HG03280 (cell line): ENCODE measurements at regions not wholly inside any gene's neighbourhood (a gene's known extent, or its start where the extent isn't known, plus 50 kb on each side); places are given as distances from the start of the nearest gene placed in this dataset.

Experiments used
- ATAC-seq: cut with Tn5 transposase; IDR thresholded peaks from one replicate; pipeline ENCODE4 v1.9.1; 2021; ENCODE audit warnings: mild to moderate bottlenecking, moderate library complexity; ENCODE audit not compliant: unreplicated experiment

DNA sequence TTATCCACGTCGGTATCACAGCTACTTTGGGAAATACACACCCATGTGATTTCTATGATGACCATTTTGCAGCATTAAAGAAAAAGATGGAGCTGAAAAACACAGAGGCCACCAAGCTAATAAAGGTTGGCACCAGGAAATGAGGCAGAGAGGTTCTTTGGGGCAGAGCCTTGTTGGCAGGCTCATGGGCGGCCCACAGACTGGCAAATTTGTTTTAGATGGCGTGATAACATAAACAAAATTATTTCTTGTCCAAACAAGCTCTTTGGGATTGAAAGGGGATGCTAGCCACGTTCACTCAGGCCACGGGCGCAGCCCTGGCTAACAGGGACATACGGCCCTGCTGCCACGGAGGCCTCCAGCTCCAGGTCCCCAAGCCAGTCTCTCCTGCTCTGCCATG lies 135.9 kb upstream of the ZMIZ1 start:
- no peak for ATAC-seq

DNA sequence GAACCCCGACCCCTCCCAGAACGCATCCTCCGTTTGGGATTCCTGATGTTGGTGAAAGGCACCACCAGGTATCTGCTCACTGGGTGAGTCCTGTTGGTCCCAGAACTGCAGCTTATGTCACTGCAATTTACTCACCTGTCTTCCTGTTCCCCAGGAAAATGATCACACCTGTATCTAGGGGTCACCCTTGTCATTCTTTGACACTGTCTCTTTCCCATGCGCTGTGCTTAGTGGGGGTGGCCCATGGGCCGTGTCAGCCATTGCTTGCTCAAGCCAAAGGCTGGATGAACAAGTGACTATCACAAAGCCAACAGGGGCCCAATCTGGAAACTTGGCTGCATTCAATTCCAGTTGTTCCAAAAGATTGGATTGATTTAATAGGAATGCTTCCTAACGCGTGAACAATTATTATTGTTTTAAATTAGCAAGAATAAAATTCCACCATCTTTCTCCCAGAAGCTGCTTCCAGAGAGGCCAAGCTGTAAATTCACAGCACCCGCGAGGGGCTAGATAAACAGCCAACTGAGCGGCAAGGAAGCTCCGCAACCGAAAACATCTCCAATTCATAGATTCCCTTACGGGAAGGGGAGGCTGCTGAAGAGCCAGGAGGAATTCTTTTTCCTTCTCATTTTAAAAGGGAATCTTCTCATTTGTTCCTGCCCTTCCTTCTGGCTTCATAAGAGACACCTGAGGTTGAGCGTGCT lies 134.8 kb upstream of the ZMIZ1 start:
- ATAC-seq = no peak

DNA sequence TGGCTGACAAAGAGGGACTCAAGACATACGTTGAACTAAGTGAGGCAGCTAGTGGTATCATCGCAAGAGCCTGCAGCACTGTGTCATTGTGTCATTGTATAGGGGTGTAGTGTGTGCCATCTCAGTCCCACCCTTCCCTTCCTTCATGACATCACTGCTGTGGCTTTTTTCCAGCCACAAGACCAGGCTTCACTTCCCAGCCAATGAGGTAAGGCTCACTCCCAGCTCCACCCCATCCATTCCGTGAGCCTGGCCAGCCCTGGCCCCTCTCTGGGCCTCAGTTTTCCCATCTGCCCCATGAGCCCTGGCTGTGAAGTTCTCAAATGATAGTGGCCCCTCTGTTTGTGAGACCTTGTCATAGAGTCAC lies 134.3 kb upstream of the ZMIZ1 start:
- ATAC-seq = no peak

DNA sequence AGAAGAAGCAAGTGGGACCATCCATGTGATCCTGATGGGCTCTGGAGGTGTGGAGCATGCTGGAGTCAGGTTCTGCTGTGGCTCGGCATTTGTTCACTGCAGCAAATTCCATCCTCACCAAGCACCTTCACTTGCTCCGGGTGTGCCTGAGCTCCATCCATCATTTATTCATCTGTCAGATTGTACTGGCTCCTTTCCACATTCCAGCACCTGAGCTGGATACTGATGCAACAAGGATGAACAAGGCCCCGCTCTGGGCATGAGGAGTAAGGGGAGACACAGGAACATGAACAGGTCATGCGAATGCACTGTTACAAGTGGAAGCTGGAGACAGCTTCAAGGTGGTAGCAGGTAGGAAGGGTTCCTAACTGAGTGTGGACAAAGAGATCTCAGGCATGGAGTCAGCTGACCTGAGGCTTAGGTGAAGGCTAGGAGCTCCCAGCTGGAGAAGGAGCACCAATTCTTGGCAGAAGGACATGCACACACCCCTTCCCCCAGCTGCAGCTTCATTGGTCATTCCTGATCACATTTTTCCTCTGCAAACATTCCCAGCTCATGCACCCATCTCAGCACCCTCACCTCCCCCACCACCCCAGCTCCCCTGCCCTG lies 133.7 kb upstream of the ZMIZ1 start:
- no peak for ATAC-seq

DNA sequence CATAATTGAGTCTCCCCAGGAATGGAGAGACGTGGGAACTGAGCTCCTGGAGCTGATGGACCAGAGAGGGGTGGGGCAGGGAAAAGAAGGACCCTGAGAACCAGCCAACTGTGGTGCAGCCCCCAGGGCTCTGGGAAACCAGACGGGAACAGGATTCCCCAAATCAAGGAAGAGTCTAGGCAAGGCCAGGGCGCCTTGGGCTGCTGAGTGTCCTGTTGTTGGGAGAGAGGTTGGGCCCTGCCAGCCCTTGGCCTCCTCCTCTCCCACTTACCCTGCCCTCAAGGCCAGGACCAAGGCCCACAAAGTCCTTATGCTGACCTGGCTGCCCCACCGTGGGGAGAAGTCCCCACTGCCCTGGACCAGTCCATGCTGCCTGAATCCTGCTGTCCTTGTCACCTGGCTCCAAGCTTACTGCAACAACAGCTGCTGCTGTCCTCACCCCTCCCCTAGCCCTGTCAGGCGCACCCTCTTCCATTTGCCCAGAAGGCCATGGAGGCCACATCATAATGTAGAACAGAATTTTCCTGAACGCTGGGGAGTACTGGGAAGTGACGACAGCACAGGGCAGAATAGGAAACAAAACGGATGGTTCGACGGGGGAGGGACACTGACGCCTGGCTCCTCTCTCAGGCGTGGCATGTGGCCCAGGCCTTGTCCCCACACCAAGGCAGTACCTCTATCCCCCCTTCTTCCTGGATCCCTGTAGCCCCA lies 132.9 kb upstream of the ZMIZ1 start:
- no peak for ATAC-seq

DNA sequence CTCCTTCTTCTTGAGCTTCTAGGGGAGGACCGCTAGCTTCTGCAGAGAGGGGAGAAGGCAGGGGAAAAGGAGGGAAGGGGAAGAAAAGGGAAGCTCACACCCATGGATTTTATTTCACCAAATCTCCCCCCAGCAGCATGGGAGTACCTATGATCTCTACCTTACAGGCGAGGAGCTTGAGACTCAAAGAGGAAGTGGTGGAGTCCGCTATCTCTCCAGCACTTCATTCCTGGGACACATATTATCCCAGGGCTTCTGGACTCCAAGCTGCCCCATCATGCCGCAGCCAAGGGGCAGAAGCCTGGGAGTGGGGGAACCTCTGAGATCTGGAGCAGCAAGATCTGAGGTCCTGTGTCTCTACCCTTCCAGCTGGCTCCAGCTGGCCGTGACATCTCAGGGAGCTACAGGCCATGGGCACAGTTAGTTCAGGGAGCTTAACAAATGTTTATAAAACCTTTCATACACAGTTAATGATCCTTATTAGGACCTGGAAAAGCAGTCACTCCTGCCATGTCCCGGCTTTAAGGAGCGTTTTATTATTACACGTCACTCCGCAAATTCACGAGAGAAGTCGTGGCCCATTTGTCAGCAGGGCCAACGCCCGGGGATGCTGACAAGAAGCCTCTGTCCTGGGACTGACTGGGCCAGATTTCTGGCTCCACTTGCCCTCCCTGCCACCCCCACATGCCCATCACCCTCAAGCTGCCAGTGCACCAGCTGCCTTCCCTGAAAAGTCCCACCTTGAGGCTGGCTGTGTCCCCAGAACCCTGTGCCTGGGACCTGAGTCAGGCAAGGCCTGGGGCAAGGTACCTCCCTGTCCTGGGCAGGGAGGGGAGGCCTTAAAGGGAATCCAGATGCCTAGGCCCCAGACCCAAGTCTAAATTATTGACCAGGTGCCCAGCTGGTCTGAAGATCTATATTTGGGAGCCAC lies 132.1 kb upstream of the ZMIZ1 start:
- ATAC-seq = no peak

DNA sequence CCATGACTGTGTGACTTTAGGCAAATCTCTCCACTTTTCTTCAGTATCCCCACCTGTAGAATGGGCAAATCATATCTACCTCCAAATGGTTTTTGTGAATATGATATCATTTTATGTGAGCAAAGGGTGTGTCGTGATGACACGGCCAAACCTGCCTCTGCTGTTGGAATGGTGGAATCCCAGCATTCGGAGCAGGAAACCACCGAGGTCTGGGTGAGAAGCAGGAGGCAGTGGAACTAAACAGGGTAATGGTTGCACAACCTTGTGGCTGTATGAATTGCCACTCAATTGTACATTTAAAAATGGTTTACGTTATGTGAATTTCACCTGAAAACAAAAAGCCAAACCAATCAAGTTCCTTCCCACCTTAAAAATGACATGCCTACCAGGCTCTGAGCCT lies 131.4 kb upstream of the ZMIZ1 start:
- ATAC-seq = no peak

DNA sequence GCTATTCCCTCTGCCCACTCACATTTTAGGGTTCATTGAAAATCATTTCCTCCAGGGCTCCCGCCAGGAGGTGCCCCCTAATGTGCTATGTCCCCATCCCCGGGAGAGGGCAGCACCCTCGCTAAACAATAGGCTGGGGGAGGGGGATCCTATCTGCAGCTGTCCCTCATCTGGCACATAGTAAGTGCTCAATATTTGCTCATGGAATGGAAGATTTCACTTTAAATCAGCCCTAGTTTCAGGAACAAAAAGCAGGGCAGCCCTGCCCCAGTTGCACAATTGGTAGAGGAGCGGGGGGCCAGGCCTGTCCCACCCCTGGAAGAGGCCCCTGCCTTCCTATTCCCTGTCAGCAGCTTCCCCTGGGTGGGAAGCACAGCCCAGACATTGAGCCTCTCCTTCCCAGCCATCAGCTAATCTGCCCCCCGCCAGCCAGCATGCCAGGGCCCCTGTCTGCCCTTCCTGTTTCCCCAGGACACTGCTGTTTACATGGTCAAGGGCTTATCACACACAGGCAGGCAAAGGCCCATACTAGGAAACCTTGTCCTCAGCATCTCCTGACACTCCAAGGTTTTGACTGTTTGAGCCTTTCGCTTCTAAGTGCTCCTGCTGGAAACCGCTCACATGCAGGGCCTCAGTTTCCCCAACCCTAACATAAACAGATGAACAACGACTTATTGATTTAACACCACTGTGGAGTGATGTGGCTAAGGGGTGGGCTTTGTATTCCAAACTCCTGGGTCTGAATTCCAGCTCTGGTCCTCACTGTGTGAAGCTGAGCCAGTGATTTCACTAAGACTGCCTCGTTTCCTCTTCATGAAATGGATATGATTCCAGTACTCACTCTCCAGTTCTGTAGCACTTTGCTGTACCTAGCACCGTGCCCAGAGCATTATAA lies 130.7 kb upstream of the ZMIZ1 start:
- no peak for ATAC-seq

DNA sequence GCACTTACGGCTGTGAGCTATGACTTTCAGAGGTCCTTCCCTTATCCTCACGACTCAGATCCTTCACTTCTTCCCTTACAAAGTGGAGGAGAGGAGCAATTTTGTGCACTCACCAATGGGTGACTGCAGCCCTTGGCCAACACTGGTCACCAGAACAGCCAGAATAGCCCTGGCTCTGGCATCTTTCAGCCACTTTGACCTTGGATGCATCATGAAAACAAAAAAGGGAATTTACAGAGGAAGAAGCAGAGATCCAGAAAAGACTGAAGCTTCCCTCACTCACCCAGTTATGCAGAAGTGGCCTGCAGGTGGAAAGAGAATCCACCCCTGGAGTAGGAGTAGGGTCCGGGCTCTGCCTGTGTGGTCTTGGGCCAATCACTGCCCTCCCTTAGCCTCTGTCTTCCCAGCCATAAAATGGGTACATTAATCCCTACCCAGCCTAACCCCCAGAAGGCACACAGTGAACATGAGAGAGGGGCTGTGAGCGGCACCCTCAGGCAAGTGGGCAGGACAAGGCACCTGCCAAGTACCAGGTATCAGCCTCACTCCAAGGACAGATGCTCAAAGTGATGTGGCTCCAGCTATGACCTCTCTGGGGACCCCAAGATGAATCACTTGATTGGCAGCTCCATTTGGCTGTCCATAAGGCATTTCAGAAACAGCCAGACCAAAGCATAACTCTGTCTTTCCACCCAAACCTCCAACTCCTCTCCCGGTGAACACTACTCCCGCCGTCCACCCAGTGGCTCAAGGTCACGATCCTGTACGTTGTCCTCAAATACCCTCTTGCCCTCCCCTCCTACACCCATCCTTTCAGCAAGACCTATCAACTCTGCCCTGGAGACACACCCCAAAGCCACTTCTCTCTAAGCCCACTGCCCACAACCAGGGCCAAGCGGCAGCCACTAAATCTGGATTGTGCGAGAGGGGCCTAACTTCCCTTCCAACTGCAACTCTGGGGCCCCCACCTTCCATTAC lies 129.8 kb upstream of the ZMIZ1 start:
- ATAC-seq = no peak

DNA sequence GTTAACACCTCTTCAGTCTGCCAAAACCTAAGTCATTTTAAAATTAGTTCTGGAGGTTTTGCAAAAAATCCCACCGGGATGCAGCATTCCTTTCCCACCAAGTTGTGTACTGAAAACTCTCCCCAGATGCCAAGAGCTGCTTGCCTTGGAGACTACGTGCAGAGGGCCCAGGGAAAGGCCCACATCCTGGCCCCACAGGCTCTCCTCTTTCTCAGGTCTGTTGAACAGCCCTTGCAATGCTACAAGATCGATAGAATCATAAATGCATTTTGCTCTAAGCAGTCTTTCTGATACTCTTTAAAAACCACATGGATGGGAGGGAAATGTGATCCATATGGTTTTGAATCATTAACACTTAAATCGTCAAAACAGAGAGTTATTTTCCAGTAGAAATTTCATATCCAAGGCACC lies 126.7 kb upstream of the ZMIZ1 start:
- ATAC-seq = no peak

DNA sequence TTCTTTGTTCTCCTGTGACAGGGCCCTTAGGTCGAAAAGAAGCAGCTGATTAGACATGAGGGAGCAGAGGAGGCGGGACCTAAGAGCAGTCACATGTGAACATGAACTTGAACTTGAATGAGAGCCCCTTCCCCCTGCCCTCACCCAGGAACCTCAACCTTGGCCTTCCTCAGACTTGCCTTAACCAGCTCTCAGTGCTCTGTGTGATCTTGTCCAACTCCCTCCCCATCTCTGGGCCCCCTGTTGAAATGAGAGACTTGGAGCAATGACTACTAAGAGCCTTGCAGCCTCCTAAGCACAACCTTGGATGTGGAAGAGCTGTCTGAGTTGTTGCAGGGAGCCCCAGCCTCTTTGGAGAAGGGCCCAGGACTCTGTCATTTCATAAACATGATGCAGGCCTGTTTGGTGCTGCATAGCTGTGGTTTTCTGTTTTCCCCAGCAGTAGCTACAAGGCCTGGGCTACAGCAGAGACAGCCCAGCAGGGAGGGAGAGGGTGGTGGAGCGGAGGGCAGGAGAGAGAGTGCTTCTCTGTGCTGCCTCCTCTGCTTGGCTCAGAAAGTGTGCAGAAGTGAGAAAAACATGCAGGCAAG lies 123.9 kb upstream of the ZMIZ1 start:
- no peak for ATAC-seq

DNA sequence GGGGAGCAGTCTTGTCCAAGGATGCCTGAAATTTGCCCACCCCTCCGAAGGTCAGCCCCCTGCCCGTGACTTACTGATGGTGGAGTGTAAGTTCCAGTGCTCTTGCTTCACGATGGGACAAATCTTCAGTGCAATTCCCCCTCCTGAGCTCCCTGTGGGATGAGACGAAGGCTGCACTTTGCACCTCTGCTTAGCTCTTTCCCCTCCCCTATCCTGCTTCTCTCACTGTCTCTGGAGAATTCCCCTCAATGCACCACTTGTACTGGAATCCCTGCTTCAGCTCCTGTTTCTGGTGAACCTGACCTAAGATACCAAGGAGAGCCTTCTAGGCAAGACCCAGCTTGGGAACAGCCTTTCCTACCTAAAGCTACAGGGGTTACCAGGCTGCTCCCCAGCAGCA lies 122.9 kb upstream of the ZMIZ1 start:
- no peak for ATAC-seq

DNA sequence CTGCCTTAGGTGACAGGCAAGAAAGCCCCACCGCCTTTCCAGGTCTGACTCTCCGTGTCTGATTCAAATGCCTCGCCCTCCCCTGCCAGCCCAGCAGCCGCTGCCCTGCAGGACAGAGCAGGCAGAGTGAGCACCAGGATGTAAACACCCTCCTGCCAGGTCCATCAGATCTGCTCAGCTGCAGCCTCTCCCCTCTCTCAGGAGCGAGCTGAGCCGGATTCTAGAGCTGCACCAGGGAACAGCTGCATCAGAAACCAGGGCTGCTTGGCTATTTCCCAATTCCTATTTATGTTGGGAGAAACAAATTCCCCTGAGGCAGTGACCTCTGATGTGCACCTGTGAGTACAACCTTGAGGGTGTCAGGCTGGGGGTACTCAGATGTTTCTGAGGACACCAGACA lies 121.5 kb upstream of the ZMIZ1 start:
- ATAC-seq = no peak

DNA sequence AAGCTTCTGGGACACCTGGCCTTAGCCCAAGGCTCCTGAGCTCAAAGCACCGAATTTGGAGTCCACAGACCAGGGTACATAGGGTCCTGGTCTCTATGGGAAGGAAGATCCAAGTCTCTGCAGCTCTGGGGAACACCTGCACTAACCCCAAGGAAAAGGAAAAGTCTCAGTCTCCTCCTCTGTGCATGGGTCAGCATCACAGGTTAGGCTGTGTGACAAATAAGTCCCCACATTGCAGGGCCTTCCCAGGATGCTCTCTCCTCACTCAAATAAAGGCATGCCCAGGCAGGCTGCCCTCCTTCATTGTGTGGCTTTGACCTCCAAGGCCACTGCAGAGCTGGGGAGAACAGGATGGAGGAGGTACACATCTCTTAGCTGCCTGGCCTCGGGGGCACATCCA lies 121.0 kb upstream of the ZMIZ1 start:
- ATAC-seq = no peak

DNA sequence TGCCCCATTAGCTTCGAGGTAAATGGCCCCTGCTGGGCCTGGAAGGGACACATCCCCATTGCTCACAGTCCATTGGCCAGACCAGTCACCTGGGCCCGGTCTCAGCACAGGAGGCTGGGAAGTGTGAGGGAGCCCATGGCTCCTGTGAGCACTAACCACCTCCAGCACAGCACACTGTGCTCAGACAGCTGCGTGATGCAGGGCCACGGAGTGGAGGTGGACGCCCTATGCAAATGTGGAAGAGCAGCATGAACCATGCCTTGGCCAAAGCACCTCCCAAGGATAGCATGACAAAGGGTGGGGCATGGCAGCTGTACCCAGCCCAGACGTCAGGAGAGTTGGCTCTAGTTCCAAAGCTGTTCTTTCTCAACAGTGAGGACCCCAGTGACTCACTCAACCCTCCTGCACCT lies 120.1 kb upstream of the ZMIZ1 start:
- ATAC-seq = no peak

DNA sequence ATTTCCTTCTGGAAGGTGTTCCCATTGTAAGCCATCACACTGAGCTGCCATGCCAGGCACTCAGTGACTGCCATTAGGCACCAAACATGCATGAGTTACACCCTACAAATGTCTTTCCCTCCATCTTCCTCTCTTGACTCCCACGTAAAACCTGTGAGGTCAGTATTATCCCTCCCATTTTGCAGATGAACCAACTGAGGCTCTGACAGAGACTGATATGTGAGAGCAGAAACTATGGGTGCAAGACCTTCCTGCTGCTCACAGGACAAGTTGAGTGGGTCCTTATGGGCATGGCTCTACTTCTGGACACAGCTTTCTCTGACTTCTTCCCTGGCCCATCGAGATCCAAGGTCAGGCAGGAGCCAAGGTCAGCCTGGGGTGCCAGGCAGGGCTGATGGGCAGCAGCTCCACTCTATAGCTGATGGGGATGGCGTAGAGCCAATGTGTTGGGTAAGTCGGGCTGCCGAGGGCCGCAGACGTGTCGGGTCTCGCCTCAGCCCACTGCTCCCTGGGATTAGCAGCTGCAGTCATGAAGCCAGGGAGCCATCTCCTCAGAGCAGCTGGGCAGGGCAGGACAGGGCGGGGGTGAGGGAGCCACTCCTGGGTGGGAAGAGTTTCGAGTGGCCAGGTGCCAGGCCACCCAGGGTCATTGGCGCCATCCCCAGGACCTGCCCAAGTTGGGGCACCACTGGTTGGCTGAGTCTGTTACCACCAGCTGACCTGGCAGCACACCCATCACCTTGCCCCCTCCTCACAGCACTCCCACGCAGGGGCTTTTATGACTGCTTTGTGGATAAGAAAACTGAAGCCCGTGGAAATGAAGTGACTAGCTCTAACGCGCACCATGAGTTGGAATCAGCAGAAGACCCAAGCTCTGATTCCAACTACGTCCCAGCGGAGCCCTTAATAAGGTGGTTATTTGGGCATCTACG lies 117.8 kb upstream of the ZMIZ1 start:
- ATAC-seq = no peak

DNA sequence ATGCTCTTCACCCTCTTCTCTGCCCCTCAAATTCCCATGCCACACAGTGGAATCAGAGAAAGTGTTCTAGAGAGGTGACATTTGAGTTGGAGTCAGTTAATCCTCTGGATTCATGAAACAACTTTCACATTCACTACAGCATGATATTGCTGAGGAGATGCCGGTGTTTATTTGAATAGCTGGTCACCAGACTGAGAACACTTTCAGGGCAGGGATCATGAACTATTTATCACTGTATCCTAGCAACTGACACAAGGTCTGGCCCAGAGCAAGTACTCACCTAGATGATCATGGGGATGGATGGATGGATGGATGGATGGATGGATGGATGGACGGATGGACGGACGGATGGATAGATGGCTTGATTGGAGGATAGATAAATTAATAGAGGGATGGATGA lies 116.7 kb upstream of the ZMIZ1 start:
- ATAC-seq = no peak

DNA sequence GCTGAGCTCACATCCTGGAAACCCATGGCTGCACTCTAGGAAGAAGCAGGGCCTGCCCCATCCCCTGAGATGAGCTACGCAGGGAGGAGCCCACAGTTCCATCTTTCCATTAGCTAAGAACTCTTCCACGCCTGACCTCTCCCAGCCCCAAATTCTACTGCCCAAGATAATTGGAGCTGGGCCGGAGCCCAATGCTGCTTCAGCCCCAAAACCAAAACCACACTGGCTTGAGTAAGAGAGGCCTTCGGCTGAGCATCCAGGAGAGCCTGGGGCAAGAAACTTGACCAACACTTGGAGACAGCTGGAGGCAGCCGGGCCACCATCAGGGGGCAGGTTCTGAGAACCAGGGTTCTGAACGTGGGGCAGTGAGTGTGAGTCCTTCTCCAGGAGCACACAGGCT lies 116.1 kb upstream of the ZMIZ1 start:
- ATAC-seq = no peak
